HG03558 (cell line): ENCODE measurements at regions not wholly inside any gene's neighbourhood (a gene's known extent, or its start where the extent isn't known, plus 50 kb on each side); places are given as distances from the start of the nearest gene placed in this dataset.

Experiments
- ATAC-seq: cut with Tn5 transposase; IDR thresholded peaks from one replicate; pipeline ENCODE4 v1.9.1; 2021; ENCODE audit warnings: moderate number of reproducible peaks; ENCODE audit not compliant: unreplicated experiment; ENCODE audit errors: extremely low read depth

DNA sequence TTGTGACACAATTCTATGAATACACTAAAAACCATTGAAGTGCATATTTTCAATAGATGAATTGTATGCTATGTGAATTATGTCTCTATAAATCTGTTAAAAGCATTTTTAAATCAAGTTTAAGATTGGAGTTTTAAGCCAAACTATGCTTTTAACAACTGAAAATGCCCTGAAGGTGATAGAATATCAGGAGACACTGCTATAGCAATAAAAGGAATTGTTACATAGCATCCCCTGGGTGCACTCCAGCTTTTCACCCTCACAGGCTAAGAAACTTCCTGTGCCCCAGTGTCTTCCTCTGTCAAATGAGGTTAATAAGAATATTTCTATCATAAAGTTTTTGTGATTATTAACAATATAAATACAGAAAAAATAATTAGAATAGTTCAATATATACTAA lies 472.7 kb upstream of the TMPO start:
- no peak for ATAC-seq

DNA sequence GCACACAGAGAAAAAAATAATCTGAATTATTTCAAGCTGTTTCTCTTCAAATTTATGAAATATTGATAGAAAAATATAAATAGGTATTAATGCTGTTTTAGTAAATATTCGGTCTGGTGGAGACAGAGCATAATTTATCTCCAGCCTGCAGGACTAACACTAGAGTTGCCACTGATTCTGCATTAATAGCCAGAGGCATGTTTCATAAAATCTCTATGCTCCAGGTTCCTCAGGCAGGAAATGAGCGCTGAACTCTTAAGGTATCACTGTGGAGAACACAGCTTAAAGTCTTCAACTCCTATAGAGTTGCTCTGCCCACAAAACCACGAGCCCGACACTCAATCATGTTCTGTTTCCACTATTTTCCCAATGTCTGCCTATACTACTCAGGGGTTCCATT lies 470.0 kb upstream of the TMPO start:
- no peak for ATAC-seq

DNA sequence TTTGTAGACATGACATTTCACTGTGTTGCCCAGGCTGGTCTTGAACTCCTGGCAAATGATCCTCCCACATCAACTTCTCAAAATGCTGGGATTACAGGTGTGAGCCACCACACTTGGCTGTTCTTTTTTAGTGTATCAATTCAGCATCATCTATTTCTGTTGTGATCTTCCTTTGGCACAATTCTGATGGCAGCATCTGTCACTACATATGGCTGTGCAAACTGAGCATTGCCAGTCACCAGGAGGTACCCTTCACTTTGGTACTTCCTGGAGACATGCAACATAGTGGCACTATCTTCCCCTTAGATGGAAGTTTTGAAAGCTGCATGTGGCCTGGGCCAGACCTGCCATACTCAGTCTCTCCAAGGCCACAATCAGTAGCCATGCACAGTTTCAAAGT lies 467.1 kb upstream of the TMPO start:
- ATAC-seq: no peak

DNA sequence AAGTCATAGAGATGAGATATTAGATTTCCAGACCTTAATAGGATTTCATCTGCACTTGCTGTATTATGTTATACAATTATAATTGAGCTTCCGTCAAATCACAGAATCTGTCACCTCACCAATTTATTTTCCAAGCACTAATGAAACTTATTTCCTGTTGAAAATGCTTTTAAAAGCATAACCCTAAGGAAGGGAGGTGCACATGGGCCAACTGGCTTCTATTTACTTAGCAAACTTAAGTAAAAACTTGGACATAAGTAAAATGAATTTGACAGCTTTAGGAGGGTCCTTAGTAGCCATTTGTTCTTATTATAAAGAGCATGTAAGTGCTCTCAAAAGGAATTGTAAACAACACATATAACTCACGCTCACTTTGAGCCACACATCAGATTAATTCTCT lies 462.2 kb upstream of the TMPO start:
- no peak for ATAC-seq

DNA sequence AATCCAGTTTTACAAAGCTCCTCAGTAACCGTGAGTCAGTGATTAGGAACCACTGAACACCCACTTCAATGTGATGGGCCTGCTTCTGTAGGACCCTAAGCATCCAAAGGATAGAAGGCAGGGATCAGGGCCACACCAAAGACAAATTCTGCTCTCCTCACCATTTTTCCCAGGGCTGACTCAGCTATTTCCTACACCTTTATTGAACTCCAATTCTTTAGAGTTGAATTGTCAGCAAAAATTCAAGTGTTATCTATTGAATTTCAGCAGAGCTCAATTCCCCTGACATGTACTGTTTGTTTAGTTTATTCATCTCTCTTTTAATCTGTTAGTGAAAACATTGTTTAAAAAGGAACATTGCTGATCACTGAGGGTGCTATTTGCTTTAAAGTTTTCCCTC lies 457.7 kb upstream of the TMPO start:
- ATAC-seq: no peak

DNA sequence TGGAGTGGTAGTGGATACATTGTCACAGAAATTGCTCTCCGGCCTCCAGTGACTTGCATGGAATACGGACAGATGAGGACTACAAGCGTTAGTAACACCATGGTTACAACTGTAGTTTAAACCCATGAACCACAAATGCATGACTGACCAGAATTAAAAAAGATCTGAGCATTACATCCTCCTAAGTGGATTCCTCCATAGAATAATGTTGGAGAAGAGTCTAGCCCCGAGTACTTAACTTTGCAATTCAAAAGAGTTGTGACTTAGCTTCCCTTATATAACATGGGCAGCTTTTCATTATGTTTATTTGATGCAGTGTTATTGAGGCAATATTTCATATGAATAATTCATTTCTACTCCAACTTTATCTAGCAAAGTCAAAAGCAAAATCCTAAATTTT lies 457.2 kb upstream of the TMPO start:
- no peak for ATAC-seq

DNA sequence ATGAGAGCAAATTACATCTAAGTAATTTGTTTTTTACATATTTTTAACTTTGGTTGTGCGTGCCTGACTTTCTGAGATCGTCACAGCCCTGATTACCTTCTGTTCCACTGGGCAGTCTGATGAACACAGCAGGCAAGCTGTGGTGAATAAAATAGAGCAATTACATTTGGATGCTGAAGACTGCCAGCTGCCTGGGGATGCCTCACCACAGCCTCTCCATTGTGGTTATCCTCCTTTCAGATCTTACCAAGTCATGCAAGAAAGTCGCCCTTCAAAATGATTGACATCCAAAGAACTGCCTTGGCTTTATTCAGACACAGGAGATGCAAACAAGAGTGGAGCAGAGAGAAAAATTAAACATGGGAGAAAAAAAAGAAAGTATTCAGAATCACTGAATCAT lies 456.6 kb upstream of the TMPO start:
- no peak for ATAC-seq

DNA sequence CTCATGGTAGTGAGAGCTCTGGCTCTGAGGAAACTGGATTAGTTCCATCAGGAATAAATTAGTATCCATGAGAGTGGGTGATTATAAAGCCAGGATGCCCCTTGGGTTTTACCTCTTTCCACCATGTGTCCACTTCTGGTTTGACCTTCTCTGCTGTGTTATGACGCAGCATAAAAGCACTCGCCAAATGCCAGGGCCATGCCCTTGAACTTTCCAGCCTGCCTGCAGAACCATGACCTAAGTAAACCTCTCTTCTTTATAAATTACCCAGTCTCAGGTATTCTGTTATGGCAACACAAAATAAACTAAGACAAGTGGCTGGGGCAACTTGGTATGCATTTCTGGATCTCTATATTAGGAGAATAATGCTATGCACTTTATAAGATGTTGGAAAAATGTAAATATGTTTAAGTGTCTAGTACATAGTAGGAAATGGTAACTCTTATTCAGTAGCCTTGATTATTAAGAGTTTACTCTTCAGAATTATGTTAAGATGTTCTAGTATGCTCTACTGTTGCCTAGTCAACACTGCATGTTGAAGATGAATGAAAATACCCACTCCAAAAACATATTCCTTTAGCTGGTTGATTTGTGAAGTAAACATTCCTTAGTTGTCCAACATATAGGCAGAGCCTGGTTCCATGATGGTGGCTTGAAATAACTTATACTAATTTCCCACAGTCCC lies 455.6 kb upstream of the TMPO start:
- ATAC-seq: no peak

DNA sequence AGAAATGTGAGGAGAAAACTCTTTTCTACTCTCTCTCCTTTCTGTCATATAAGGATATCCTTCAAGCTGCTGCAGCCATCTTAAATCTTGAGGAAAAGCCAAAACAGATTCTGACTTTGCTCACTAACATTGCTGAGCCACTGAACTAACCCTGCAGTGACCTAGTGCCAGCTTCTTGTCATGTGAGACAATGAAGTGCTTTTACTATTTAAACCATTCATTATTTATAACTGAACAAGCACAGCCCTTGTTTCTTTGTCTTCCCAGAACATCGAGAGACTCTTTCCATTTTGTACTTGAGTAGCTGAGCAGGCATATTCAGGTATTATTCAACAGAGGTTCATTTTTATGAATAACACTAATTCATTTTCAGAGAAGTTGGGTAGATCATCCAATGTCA lies 455.0 kb upstream of the TMPO start:
- ATAC-seq: no peak

DNA sequence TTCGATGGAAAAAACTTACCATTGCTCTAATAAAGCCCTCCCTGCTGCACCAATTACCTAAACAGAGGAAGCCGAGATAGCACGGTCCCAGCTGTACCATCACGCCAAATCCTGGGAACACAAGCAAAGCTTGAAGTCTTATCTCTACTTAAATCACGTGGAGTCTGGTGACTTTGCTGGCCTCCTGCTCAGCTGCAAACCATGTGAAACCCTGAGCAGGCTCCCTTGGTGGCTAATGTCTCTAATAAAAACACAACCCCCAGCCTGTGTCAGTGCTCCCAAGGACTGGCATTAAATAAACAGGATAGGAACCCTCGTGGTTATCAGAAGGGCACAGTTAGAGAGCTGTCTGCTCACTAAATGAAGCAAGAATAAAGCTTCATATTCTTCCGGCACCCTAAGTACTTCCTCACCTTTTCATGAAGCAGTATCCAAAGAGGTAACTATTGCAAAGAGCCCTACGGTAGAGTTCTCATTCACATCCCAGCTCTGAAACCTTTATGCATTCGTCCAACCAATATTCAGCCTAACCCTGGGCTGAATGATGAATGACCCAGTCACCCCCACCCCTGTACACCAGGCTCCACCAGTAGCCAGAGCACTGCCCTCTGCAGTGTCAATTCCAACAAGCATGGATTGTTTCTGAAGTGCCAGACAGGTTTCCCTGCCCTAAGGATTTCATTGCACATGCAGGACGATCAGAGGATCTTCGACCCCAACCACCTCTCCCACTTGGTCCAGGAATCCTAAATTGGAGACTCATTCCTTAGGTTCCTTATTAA lies 452.7 kb upstream of the TMPO start:
- ATAC-seq: no peak

DNA sequence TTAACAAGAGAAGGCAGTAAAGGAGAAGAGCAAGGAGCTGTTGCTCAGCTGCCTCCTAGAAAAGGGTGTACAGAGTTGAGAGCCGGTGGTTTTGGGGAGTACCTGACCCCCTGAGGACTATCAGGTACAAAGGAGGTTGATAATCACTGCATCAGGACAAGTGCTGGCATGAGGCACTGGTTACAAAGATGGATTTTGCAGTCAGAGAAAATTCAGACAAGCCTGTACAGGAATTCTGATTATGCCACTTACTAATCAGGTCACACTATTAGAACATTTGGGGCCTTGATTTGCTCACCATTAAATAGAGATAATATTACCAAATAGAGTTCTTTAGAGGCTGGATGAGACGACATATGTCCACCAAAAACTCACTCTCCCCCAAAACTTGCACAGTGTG lies 450.9 kb upstream of the TMPO start:
- ATAC-seq: no peak

DNA sequence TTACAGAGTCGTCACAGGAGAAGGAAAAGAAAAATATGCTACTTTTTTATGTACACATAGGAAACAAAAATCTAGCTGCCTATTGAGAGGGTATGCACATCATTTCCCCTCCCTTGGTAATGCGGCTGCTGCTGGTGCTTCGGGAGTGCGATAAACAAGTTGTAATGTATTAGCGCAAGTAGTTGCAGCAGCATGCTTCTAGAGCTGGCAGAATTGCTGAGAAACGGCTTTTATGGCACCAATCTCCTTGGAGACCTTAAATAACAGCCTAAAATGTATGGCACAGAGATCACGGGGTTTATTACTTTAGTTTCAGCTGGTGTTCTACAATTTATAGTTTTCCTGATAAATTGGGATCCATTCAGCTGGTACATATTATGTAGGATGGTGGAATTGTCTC lies 447.6 kb upstream of the TMPO start:
- ATAC-seq: no peak

DNA sequence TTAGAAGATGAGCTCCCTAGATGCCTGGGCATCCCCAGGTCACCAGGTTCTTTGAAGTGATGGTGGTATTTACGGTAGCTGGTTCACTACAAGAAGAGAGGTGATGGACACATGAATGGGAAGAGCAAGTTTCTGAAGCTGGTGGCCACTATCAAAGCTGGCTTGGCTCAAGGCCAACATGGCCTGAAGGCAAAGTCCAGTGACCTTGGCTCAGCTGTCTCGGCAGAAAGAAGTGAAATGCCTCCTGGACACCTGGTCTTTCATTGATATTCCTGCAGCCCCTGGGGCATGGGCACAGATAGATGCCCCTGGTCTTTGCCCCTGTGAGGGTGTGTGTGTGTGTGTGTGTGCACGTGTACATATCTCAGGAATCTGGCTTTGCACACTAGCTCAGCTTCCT lies 441.8 kb upstream of the TMPO start:
- no peak for ATAC-seq

DNA sequence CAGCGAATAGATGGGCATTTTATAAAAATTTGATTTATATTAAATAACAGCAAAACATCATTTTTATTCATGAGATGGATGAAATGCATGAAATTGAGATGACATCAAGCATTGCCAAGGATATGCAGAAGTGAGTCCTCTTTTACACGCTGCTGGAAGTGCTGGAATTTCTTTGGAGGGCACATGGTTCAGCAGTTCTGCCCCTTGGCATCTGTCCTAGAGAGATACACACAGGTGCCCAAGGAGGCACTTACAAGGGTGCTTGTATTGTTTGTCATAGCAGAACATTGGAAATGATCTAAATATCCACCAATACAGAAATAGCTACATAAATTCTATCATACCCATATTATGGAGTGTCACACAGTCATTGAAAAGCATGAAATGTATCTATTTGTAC lies 441.1 kb upstream of the TMPO start:
- no peak for ATAC-seq

DNA sequence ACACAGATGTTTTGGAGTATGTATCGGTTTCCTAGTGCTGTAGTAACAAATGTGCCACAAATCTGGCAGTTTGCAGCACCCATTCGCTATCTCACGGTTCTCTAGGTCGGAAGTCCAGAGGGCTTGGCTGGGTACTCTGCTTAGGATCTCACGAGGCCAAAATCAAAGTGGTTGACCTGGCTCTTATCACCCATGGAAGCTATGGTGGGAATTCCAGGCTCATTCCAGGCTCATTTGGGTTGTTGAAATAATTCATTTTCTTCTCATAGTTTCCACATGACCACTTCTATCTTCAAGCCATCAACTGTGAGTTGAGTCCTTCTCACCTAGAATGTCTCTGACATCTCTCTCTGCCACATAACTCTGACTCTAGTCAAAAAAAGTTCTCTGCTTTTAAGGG lies 431.0 kb upstream of the TMPO start:
- ATAC-seq: no peak

DNA sequence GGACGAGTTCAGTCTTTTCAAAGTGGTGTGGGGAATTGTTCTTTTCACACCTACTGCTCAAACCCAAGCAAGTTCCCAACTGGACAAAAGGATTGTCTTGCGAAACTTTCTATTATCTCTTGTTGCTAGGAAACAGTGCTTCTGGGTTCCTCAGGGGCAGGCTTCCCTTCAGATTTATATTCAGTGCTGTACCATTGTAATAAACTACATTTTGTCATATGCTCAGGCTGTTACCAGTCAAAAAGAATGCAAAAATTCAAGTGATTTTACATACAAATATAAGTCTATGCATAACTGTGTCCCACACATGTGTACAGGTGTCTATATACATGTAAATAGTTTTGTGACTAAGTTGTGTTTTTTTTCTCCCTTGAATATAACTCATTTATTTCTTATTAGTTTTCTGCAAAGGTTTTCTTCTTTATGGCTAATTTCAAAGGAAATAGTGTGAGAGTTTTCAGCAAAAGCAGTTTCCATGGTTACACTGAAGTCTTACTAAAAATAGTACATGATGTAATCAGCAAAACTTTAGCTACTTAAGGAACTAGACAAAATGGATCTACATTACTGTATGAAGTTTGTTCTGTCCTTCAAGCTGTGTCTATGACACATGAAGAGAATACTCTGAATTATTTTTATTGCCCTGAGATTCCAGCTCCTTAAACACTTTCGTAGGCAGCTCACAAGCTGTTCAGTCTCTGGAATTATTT lies 430.2 kb upstream of the TMPO start:
- ATAC-seq: no peak

DNA sequence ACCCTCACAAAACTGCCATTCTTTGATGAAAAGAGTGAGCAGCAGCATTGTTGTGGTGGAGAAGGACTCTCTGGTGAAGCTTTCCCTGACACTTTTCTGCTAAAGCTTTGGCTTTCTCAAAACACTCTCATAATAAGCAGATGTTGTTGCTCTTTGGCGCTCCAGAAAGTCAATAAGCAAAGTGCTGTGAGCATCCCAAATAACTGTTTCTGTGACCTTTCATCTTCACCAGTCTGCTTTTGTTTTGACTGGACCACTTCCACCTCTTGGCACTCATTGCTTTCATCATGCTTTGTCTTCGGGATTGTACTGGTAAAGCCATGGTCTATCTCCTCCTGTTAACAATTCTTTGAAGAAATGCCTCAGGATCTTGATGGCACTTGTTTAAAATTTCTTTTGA lies 424.7 kb upstream of the TMPO start:
- ATAC-seq: no peak

DNA sequence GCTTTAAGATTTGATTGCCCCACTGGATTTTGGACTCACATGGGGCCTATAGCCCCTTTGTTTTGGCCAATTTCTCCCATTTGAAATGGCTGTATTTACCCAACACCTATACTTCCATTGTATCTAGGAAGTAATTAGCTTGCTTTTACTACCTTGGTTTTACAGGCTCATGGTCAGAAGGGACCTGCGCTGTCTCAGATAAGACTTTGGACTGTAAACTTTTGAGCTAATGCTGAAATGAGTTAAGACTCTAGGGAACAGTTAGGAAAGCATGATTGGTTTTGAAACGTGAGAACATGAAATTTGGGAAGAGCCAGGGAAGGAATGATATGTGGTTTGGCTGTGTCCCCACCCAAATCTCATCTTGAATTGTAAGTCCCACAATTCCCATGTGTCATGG lies 419.0 kb upstream of the TMPO start:
- ATAC-seq: no peak

DNA sequence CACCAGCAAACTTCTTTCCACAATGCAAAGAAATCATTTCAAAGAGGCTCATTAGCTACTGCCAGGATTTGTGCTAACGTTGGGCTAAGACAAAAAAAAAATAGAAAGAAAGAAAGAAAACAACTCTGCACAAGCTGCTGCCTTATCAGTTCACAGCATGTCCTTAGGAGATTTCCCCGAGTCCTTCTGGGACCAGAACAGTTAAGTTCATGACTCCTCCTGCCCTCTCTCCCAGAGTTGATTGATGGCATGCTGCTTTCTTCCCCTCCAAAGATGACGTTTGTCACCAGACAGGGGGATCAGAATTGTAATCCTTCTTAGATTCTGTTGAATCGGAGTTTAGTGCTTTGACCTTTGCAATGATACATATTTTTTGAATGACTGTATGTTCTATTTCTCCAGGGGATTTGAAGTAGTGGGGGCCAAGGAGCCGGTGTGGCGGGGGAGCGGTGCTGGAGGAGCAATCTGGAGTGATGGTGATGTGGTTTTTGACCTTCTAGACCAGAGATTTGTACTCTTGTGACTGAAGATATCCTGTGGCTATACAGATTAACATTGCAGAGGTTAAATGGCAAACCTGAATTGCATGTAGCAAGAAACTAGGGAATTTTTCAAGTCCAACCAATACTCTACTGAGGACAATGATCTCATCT lies 409.2 kb upstream of the TMPO start:
- ATAC-seq: no peak

DNA sequence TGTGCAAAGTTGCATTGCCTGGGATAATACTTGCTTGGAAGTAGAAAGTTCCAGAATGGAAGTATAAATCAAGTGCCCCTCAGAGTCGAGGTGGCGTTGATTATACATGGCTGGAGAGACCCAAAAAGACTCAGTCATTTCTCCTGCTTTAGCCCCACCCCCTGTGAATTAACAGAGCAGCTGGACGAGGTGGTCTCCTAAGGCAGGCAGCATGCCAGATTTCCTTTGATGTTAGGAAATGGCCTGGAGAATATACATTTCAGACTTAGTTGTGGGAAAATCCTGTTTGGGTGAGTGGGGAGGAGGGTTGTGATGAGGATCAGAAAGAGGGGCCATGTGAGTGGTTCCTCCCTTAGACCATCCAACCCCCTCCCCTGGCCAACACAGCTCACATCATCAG lies 406.1 kb upstream of the TMPO start:
- ATAC-seq: no peak

DNA sequence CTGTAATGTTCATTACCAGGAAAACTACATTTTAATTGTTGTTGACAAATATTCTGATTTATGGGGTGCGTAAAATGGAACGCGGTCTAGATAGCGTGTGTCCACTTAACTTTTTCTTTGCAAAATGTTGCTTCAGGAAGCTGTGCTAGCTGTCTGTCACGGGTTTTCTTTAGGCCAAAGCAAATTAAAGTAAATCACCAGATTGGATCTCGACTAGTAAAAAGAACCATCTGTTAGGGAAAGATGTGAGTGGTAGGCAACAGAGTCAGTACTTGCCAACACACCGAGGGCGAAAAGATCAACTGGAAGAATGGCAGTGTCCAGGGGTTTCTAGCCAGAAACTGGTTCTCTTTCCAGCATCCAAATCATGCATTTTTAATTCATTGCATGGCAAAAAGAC lies 404.9 kb upstream of the TMPO start:
- no peak for ATAC-seq
